ENCODE measurements at regions not wholly inside any gene's neighbourhood (a gene's known extent, or its start where the extent isn't known, plus 50 kb on each side); places are given as distances from the start of the nearest gene placed in this dataset.

DNA sequence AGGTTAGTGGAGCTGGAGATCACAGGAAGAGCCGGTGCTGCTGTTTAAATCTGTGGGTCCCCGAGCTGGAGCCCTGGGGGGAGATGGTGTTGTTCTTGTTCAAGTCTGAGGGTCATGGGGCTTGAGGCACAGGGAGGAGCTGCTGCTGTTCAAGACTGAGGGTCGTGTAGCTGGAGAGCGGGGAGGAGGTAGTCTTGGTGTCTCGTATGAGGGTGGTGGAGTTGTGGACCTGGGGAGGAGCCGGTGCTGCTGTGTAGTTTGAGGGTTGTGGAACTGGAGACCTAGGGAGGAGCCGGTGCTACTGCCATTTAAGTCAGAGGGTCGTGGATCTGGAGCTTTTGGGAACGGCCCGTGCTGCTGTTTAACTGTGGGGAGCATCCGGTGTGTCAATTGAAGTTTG lies 112.2 kb upstream of the SULF2 start:
- TF ChIP-seq CTCF (IDR thresholded peaks at IDR 0.05): no peak
- TF ChIP-seq POLR2A (IDR thresholded peaks at IDR 0.05): no peak
